Right lobe of liver (tissue), 6 donors: ENCODE measurements at regions not wholly inside any gene's neighbourhood (a gene's known extent, or its start where the extent isn't known, plus 50 kb on each side); places are given as distances from the start of the nearest gene placed in this dataset.

ENCODE experiments used
- ATAC-seq, 4 donors: fragments of 200-7000 bp; cut with Tn5 transposase; one replicate each; pipeline ENCODE4 v1.9.1; 2020; ENCODE audit warnings: mild to moderate bottlenecking in 4 of 4, moderate library complexity in 4 of 4
- DNase-seq, 3 donors: peaks; one replicate each; pipeline ENCODE4 v3.0.0-alpha.2; 2020
- H3K27ac ChIP-seq, 3 donors: fragments of 200-600 bp; one replicate each; pipeline ENCODE4 v1.8.0; 2022
- H3K27me3 ChIP-seq, 2 donors: fragments of 200-600 bp; one replicate each; pipeline ENCODE4 v1.8.0; 2022
- H3K36me3 ChIP-seq, 4 donors: fragments of 200-600 bp; sonication (generic) in 1 of 4; one replicate each; pipeline versions ENCODE4 v1.5.1 to v1.8.0; 2017 to 2022; ENCODE audit warnings: control low read depth in 1 of 4
- H3K4me1 ChIP-seq, 4 donors: fragments of 200-600 bp; sonication (generic) in 1 of 4; one replicate each; pipeline versions ENCODE4 v1.5.1 to v1.8.0; 2017 to 2022; ENCODE audit warnings: control low read depth in 1 of 4
- H3K4me3 ChIP-seq, 3 donors: fragments of 200-600 bp; one replicate each; pipeline ENCODE4 v1.8.0; 2022
- H3K9me3 ChIP-seq, 4 donors: fragments of 200-600 bp; sonication (generic) in 1 of 4; one replicate each; pipeline versions ENCODE4 v1.5.1 to v1.8.0; 2017 to 2022; ENCODE audit warnings: control low read depth in 1 of 4
- CTCF ChIP-seq, 4 donors: fragments of 200-600 bp in 3 of 4; fragments of 450-650 bp in 1 of 4; IDR thresholded peaks; one replicate each; pipeline versions ENCODE4 v1.5.1 to v1.8.0; 2016 to 2022; ENCODE audit warnings: antibody characterized with exemption in 4 of 4, mild to moderate bottlenecking in 2 of 4
- POLR2A ChIP-seq: fragments of 450-650 bp; IDR thresholded peaks from one replicate; pipeline ENCODE4 v1.6.1; 2017; ENCODE audit warnings: antibody characterized with exemption, mild to moderate bottlenecking
- WGBS: methylation state at CpG from one replicate; pipeline ENCODE4 v1.1.6; 2018; ENCODE audit warnings: low coverage, low lambda C conversion rate; ENCODE audit not compliant: insufficient coverage; ENCODE audit errors: missing lambda C conversion rate; 5-methylcytosine and 5-hydroxymethylcytosine counted together
- intact Hi-C, 2 donors: fragments of 100-400 bp; cut with DNase I; formaldehyde crosslinking; loops; one replicate each; pipeline versions ENCODE4 v1.11.2 to v1.14.1; 2022
- donor health status: DM: no; HTN: yes; CAD: no.
- donor health status: DM: no; HTN: no; CAD: no.
- donor health status: DM: no; HTN: no; CAD: no.
- donor health status: DM: no; HTN: yes; CAD: no.
- donor health status: DM: no; HTN: yes; CAD: no.

- ATAC-seq (no peak), DNase-seq (no peak)
- TF ChIP-seq POLR2A (no peak), CTCF (IDR thresholded peaks at IDR 0.05) (no peak)
- Histone ChIP-seq H3K9me3 (no peaks in the 10 kb centered on the region), H3K36me3 (no peaks in the 10 kb centered on the region), H3K27ac (no peak overlapping the region), H3K4me1 (peaks cover 0 to 3% (median 0%) of the 10 kb centered on the region in 4 donors), H3K4me3 (no peak overlapping the region), H3K27me3 (no peaks in the 10 kb centered on the region)
- intact Hi-C loops: no loop called here
- WGBS: 79% methylated on average over 5 of the region's 5 CpGs
These were observed 188.1 kb upstream of the BMP2 start for GRCh38 chr20:6579417-6579816.

DNA sequence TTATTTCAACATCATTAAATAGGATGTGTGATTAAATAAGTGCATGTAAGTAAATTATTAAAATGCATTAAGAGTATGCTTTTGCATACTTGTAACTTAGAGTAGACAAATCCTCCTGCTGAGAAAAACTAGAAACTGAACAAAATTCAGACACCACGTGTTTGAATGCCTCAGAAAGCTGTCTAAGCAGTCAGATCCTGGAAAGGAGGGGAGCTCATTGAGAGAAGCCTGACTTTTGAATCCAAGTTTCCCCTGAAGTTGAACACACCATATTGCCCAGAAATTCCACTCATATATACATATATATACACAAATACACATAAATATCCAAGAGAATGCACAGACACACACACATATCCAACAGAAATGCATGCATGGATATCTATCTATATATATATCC, 190.0 kb upstream of the BMP2 start:
- Histone ChIP-seq H3K4me3 (no peak overlapping the region), H3K9me3 (no peaks in the 10 kb centered on the region), H3K36me3 (no peaks in the 10 kb centered on the region), H3K27me3 (no peaks in the 10 kb centered on the region), H3K4me1 (no peaks in the 10 kb centered on the region), H3K27ac (no peak overlapping the region)
- no peak for ATAC-seq
- intact Hi-C loops: no loop called here
- DNase-seq: no peak
- no peak for TF ChIP-seq POLR2A
- no peak for TF ChIP-seq CTCF (IDR thresholded peaks at IDR 0.05)
- 60% methylated on average over 1 of the region's 1 CpG for WGBS

DNA sequence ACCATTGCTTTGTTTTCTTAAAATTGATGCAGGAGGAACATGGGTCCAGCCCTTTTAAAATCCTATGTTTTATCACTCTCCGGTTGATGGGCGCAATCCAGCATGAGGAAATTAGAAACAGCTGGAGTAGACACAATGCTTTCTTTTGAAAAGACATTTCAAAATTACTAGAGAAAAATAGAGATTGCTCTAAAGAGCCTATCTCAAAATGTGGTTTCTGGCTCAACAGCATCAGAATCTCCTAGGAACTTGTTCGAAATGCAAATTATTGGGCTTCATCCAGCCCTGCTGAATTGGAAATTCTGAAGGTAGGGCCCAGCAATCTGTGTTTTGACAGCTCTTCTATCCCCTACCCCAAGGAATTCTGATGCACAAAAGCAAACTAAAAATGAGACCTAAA, 190.8 kb upstream of the BMP2 start:
- H3K9me3 ChIP-seq: no peaks in the 10 kb centered on the region
- TF ChIP-seq POLR2A: no peak
- TF ChIP-seq CTCF (IDR thresholded peaks at IDR 0.05): no peak
- H3K27ac ChIP-seq: no peak overlapping the region
- DNase-seq (no peak), ATAC-seq (no peak)
- H3K4me1 ChIP-seq: no peaks in the 10 kb centered on the region
- H3K4me3 ChIP-seq: no peak overlapping the region
- intact Hi-C loops: no loop called here
- WGBS: 65% methylated on average over 3 of the region's 3 CpGs
- H3K27me3 ChIP-seq: no peaks in the 10 kb centered on the region
- H3K36me3 ChIP-seq: no peaks in the 10 kb centered on the region

GRCh38 chr20:6575912-6576401, 191.5 kb upstream of the BMP2 start:
- H3K27me3 ChIP-seq: no peaks in the 10 kb centered on the region
- TF ChIP-seq CTCF (IDR thresholded peaks at IDR 0.05) (no peak), POLR2A (no peak)
- no peaks in the 10 kb centered on the region for H3K4me1 ChIP-seq
- intact Hi-C loops: no loop called here
- no peak for DNase-seq
- H3K36me3 ChIP-seq: no peaks in the 10 kb centered on the region
- no peak overlapping the region for H3K4me3 ChIP-seq
- WGBS: 48% methylated on average over 6 of the region's 7 CpGs
- no peak overlapping the region for H3K27ac ChIP-seq
- no peak for ATAC-seq
- no peaks in the 10 kb centered on the region for H3K9me3 ChIP-seq

GRCh38 chr20:6566821-6567220, 200.7 kb upstream of the BMP2 start:
- Histone ChIP-seq H3K4me3 (no peak overlapping the region), H3K36me3 (no peaks in the 10 kb centered on the region), H3K27ac (no peak overlapping the region), H3K4me1 (no peaks in the 10 kb centered on the region), H3K27me3 (no peaks in the 10 kb centered on the region), H3K9me3 (no peaks in the 10 kb centered on the region)
- no peak for ATAC-seq
- intact Hi-C loops: no loop called here
- WGBS: 60% methylated on average over 3 of the region's 3 CpGs
- no peak for DNase-seq
- TF ChIP-seq CTCF (IDR thresholded peaks at IDR 0.05) (no peak), POLR2A (no peak)
